ENCODE measurements at regions not wholly inside any gene's neighbourhood (a gene's known extent, or its start where the extent isn't known, plus 50 kb on each side); places are given as distances from the start of the nearest gene placed in this dataset.
"Not testable (repeated sequence)": the region's sequence is repeated elsewhere in the genome, so short reads cannot be mapped to it uniquely, and the experiment has no call there.

- not testable (repeated sequence) for TF ChIP-seq CTCF (optimal IDR thresholded peaks at IDR 0.05 in 1 of 3, IDR thresholded peaks at IDR 0.05 in 1 of 3, conservative IDR thresholded peaks at IDR 0.05 in 1 of 3; ENCODE audit: extremely low read depth in 1 of 3, insufficient read depth in 2 of 3, low read length in 3 of 3); EZH2 (IDR thresholded peaks at IDR 0.05; ENCODE audit: low read length)
Measured at GRCh38 chr5:71385208-71385607, 70.2 kb upstream of the BDP1 start.
